ENCODE measurements at regions not wholly inside any gene's neighbourhood (a gene's known extent, or its start where the extent isn't known, plus 50 kb on each side); places are given as distances from the start of the nearest gene placed in this dataset.

DNA sequence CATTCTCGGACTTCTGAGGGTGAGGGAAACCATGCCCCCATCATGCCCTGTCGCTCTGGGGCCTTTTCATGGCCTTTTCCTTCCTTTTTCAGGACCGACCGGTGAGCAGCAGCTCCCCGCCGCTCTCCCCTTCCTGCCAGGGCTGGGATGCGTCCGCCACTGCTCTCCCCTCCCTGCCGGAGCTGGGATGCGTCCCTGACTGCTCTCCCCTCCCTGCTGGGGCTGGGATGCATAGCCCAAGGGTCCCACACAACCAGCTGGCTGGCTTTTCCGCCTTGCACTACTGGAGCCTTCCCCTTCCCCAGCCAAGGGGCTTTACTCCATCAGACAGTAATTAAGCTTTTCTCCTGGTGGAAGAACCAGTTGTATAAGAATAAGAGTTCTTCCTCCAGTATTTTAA is 129.7 kb upstream of the COBL start:
- Histone ChIP-seq H3K27me3 (ENCODE audit: insufficient read depth, low read length) (no peaks in the 10 kb centered on the region), H3K4me2 (ENCODE audit: low read length) (no peak overlapping the region), H3K9me3 (ENCODE audit: insufficient read depth, low read depth, low read length) (no peaks in the 10 kb centered on the region), H3K4me1 (ENCODE audit: insufficient read depth, low read length) (no peaks in the 10 kb centered on the region), H3K9ac (ENCODE audit: low read length) (no peak overlapping the region), H3K27ac (ENCODE audit: low read depth, low read length) (no peak overlapping the region), H2AFZ (ENCODE audit: low read depth, low read length) (no peak overlapping the region), H3K4me3 (ENCODE audit: insufficient read depth, low read depth, low read length) (no peak overlapping the region), H3K79me2 (ENCODE audit: insufficient read depth, low read length) (no peaks in the 10 kb centered on the region), H4K20me1 (ENCODE audit: insufficient read depth, low read length) (no peaks in the 10 kb centered on the region), H3K36me3 (ENCODE audit: insufficient read depth, low read length) (no peaks in the 10 kb centered on the region)
- no peaks in the 10 kb centered on the region for H3K27me3 Mint-ChIP-seq (ENCODE audit: low read depth, unreplicated experiment)
- H3K4me1 Mint-ChIP-seq (ENCODE audit: low read depth, unreplicated experiment): no peaks in the 10 kb centered on the region
- DNase-seq (ENCODE audit: low read depth): no peak
- H3K4me3 Mint-ChIP-seq (ENCODE audit: unreplicated experiment): no peak overlapping the region
- peaks cover 10% of the 10 kb centered on the region for H3K9me3 Mint-ChIP-seq (ENCODE audit: unreplicated experiment)
- TF ChIP-seq, protein P1, sequence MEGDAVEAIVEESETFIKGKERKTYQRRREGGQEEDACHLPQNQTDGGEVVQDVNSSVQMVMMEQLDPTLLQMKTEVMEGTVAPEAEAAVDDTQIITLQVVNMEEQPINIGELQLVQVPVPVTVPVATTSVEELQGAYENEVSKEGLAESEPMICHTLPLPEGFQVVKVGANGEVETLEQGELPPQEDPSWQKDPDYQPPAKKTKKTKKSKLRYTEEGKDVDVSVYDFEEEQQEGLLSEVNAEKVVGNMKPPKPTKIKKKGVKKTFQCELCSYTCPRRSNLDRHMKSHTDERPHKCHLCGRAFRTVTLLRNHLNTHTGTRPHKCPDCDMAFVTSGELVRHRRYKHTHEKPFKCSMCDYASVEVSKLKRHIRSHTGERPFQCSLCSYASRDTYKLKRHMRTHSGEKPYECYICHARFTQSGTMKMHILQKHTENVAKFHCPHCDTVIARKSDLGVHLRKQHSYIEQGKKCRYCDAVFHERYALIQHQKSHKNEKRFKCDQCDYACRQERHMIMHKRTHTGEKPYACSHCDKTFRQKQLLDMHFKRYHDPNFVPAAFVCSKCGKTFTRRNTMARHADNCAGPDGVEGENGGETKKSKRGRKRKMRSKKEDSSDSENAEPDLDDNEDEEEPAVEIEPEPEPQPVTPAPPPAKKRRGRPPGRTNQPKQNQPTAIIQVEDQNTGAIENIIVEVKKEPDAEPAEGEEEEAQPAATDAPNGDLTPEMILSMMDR (IDR thresholded peaks at IDR 0.05; ENCODE audit: insufficient read depth, low read depth, low read length): no peak
- no peak for TF ChIP-seq EZH2 (IDR thresholded peaks at IDR 0.05; ENCODE audit: insufficient read depth, low read length)
- no peaks in the 10 kb centered on the region for H3K36me3 Mint-ChIP-seq (ENCODE audit: low read depth, unreplicated experiment)
- FAIRE-seq: no peak
- H3K27ac Mint-ChIP-seq (ENCODE audit: unreplicated experiment): no peak overlapping the region

DNA sequence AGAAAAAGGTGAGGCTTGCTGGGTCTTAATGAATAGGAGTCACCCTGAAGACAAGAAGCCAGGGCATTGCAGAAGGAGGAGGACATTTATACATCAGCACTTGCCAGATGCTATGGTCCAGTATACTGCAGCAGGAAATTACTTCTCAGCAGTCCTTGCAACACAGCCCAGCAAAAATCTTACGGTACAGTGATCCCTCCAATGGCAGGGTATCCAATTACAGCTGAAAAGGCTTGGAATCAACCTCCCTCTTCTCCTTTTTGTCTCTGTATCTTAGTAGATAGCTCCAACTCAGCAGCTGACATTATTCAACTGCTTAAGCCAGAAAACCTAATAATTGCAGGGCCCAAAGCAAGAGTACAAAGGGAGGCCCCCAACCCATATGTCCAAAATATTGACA is 128.3 kb upstream of the COBL start:
- Histone ChIP-seq H3K27me3 (ENCODE audit: insufficient read depth, low read length) (no peaks in the 10 kb centered on the region), H3K79me2 (ENCODE audit: insufficient read depth, low read length) (no peaks in the 10 kb centered on the region), H3K4me2 (ENCODE audit: low read length) (no peak overlapping the region), H3K27ac (ENCODE audit: low read depth, low read length) (no peak overlapping the region), H3K9me3 (ENCODE audit: insufficient read depth, low read depth, low read length) (no peaks in the 10 kb centered on the region), H3K4me1 (ENCODE audit: insufficient read depth, low read length) (no peaks in the 10 kb centered on the region), H2AFZ (ENCODE audit: low read depth, low read length) (no peak overlapping the region), H3K4me3 (ENCODE audit: insufficient read depth, low read depth, low read length) (no peak overlapping the region), H3K9ac (ENCODE audit: low read length) (no peak overlapping the region), H3K36me3 (ENCODE audit: insufficient read depth, low read length) (no peaks in the 10 kb centered on the region), H4K20me1 (ENCODE audit: insufficient read depth, low read length) (no peaks in the 10 kb centered on the region)
- no peaks in the 10 kb centered on the region for H3K36me3 Mint-ChIP-seq (ENCODE audit: low read depth, unreplicated experiment)
- H3K4me3 Mint-ChIP-seq (ENCODE audit: unreplicated experiment): no peak overlapping the region
- H3K27me3 Mint-ChIP-seq (ENCODE audit: low read depth, unreplicated experiment): no peaks in the 10 kb centered on the region
- FAIRE-seq (no peak), DNase-seq (ENCODE audit: low read depth) (no peak)
- H3K9me3 Mint-ChIP-seq (ENCODE audit: unreplicated experiment): peaks cover 10% of the 10 kb centered on the region
- TF ChIP-seq, protein P1 (IDR thresholded peaks at IDR 0.05; ENCODE audit: insufficient read depth, low read depth, low read length): no peak
- TF ChIP-seq EZH2 (IDR thresholded peaks at IDR 0.05; ENCODE audit: insufficient read depth, low read length): no peak
- H3K4me1 Mint-ChIP-seq (ENCODE audit: low read depth, unreplicated experiment): no peaks in the 10 kb centered on the region
- H3K27ac Mint-ChIP-seq (ENCODE audit: unreplicated experiment): no peak overlapping the region

DNA sequence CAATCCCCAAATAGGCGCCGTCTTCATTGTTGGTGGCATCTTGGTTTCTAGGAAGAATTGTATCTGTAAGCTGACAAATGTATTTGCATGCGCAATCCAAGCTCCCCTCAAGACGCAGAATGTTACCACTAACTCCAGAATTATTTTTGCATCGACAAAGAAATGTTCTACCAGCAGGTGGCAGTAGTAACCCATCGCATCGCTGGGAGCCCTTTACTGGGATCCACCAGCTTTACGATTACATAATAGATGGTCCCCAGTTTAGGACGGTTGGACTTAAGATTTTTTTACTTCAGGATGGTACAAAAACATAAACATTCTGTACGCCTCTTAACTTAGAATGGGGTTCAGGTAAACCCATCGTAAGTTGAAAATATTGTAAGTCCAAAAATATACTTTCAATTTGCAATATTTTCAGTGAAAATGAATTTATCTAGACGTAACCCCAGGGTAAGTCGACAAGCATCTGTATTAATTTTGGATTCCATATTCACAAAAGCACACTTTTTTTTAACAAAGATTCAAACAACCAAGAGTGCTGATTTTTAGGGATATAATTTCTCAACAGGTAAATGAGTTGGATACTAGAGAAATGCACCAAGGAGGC is 114.0 kb upstream of the COBL start:
- Mint-ChIP-seq H3K4me3 (ENCODE audit: unreplicated experiment) (no peak overlapping the region), H3K4me1 (ENCODE audit: low read depth, unreplicated experiment) (no peaks in the 10 kb centered on the region), H3K27me3 (ENCODE audit: low read depth, unreplicated experiment) (peaks cover 13% of the 10 kb centered on the region), H3K36me3 (ENCODE audit: low read depth, unreplicated experiment) (peaks cover 1% of the 10 kb centered on the region), H3K9me3 (ENCODE audit: unreplicated experiment) (no peaks in the 10 kb centered on the region), H3K27ac (ENCODE audit: unreplicated experiment) (no peak overlapping the region)
- Histone ChIP-seq H2AFZ (ENCODE audit: low read depth, low read length) (no peak overlapping the region), H3K9ac (ENCODE audit: low read length) (no peak overlapping the region), H4K20me1 (ENCODE audit: insufficient read depth, low read length) (no peaks in the 10 kb centered on the region), H3K4me3 (ENCODE audit: insufficient read depth, low read depth, low read length) (no peak overlapping the region), H3K4me1 (ENCODE audit: insufficient read depth, low read length) (no peaks in the 10 kb centered on the region), H3K79me2 (ENCODE audit: insufficient read depth, low read length) (no peaks in the 10 kb centered on the region), H3K27me3 (ENCODE audit: insufficient read depth, low read length) (no peaks in the 10 kb centered on the region), H3K4me2 (ENCODE audit: low read length) (no peak overlapping the region), H3K27ac (ENCODE audit: low read depth, low read length) (no peak overlapping the region), H3K9me3 (ENCODE audit: insufficient read depth, low read depth, low read length) (no peaks in the 10 kb centered on the region), H3K36me3 (ENCODE audit: insufficient read depth, low read length) (no peaks in the 10 kb centered on the region)
- TF ChIP-seq, protein P1 (IDR thresholded peaks at IDR 0.05; ENCODE audit: insufficient read depth, low read depth, low read length): peak; percentile 67
- TF ChIP-seq EZH2 (IDR thresholded peaks at IDR 0.05; ENCODE audit: insufficient read depth, low read length): no peak
- peak; percentile 22 for DNase-seq (ENCODE audit: low read depth)
- no peak for FAIRE-seq

Data from astrocyte (in vitro differentiated cells and primary cell).